Tibial artery (tissue), 4 donors: ENCODE measurements at regions not wholly inside any gene's neighbourhood (a gene's known extent, or its start where the extent isn't known, plus 50 kb on each side); places are given as distances from the start of the nearest gene placed in this dataset.

Source experiments
- DNase-seq, 2 donors: peaks; one replicate each; pipeline ENCODE4 v3.0.0-alpha.2; 2019
- H3K27ac ChIP-seq, 2 donors: fragments of 200-600 bp; sonication (generic) in 1 of 2; 1 replicate in 1 of 2; 2 replicates in 1 of 2; pipeline ENCODE4 v1.5.1; 2018 to 2019; ENCODE audit warnings: mild to moderate bottlenecking in 1 of 2
- H3K27me3 ChIP-seq, 2 donors: fragments of 200-600 bp; sonication (generic) in 1 of 2; one replicate each; pipeline versions ENCODE4 v1.5.1 to v1.6.0; 2016 to 2019
- H3K36me3 ChIP-seq, 3 donors: fragments of 200-600 bp; sonication (generic) in 2 of 3; one replicate each; pipeline ENCODE4 v1.5.1; 2016 to 2019; ENCODE audit warnings: mild to moderate bottlenecking in 2 of 3
- H3K4me1 ChIP-seq, 4 donors: fragments of 200-600 bp; sonication (generic) in 2 of 4; 1 replicate in 3 of 4; 2 replicates in 1 of 4; pipeline ENCODE4 v1.5.1; 2016 to 2019
- H3K4me3 ChIP-seq, 2 donors: fragments of 200-600 bp; sonication (generic) in 1 of 2; 1 replicate in 1 of 2; 2 replicates in 1 of 2; pipeline ENCODE4 v1.5.1; 2018 to 2019; ENCODE audit warnings: mild to moderate bottlenecking in 2 of 2
- H3K9me3 ChIP-seq, 3 donors: fragments of 200-600 bp; sonication (generic) in 1 of 3; one replicate each; pipeline ENCODE4 v1.5.1; 2016 to 2019
- intact Hi-C: fragments of 100-400 bp; cut with DNase I; formaldehyde crosslinking; loops from one replicate; pipeline ENCODE4 v1.15.0; 2023; ENCODE audit warnings: low total_unique reads
- TF ChIP-seq, protein P1 (sequence below), 2 experiments: fragments of 200-600 bp in 1 of 2; fragments of 450-650 bp in 1 of 2; IDR thresholded peaks; one replicate each; pipeline ENCODE4 v1.5.1; 2017 to 2019; ENCODE audit warnings: antibody characterized with exemption in 2 of 2, mild to moderate bottlenecking in 1 of 2, moderate library complexity in 1 of 2

DNA sequence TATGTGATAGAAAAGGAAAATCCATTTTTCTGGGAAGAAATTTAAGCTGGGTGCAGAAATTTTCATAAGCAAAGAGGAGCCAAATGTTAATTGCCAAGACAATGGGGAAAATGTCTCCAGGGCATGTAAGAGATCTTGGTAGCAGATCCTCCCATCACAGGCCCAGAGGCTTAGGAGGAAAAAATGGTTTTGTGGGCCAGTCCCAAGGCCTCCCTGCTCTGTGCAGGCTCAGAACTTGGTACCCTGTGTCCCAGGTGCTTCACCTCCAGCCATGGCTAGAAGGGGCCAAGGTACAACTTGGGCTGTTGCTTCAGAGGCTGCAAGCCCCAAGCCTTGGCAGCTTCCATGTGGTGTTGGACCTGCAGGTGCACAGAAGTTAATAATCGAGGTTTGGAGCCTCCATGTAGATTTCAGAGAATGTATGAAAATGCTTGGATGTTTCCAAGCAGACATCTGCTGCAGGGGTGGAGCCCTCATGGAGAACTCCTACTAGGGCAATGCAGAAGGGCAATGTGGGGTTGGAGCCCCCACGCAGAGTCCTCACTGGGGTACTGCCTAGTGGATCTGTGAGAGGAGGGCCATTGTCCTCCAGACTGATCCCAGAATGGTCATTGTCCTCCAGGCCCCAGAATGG is 77.7 kb upstream of the ATP2B1 start:
- H3K9me3 ChIP-seq = peaks cover 0 to 6% (median 0%) of the 10 kb centered on the region in 3 donors
- H3K4me1 ChIP-seq = no peaks in the 10 kb centered on the region
- no peak overlapping the region for H3K4me3 ChIP-seq
- H3K27me3 ChIP-seq = no peaks in the 10 kb centered on the region
- intact Hi-C loops = no loop called here
- TF ChIP-seq, protein P1, sequence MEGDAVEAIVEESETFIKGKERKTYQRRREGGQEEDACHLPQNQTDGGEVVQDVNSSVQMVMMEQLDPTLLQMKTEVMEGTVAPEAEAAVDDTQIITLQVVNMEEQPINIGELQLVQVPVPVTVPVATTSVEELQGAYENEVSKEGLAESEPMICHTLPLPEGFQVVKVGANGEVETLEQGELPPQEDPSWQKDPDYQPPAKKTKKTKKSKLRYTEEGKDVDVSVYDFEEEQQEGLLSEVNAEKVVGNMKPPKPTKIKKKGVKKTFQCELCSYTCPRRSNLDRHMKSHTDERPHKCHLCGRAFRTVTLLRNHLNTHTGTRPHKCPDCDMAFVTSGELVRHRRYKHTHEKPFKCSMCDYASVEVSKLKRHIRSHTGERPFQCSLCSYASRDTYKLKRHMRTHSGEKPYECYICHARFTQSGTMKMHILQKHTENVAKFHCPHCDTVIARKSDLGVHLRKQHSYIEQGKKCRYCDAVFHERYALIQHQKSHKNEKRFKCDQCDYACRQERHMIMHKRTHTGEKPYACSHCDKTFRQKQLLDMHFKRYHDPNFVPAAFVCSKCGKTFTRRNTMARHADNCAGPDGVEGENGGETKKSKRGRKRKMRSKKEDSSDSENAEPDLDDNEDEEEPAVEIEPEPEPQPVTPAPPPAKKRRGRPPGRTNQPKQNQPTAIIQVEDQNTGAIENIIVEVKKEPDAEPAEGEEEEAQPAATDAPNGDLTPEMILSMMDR (IDR thresholded peaks at IDR 0.05) = no peak
- no peaks in the 10 kb centered on the region for H3K36me3 ChIP-seq
- no peak overlapping the region for H3K27ac ChIP-seq
- DNase-seq = no peak

DNA sequence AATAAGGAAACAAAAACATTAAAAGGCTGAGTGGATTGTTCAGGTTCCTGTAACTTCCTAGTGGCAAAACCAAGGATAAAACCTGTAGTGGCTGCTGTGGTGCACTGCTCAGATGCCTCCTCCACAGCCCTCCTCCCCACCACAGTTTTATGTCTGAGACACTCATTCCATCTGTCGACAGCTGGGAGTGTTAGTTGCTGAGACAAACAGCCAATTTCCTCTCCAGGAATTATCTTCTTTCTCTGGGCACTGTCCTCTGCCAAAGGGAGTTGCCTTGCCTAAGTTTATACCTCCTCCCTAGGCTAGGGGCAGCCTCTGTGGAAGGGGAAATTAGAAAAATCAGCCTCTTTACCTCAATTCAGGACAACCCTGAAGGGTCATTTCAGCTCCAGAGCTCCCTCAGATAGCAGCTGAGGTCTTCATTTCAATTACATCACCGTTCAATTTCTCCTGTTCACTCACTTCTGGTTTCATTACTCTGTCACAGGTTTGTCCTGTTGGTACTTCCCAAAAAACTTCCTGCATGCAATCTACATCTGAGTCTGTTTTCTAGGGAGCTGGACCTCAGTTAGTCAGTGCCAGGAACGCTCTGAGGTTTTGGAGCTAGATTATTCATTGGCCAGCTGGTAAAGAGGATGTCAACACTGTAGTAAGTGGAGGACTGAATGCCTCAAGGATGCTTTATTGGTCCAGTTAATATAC is 74.9 kb upstream of the ATP2B1 start:
- TF ChIP-seq, protein P1 (IDR thresholded peaks at IDR 0.05) = no peak
- Histone ChIP-seq H3K4me3 (no peak overlapping the region), H3K27me3 (no peaks in the 10 kb centered on the region), H3K27ac (no peak overlapping the region), H3K9me3 (peaks cover 0 to 6% (median 0%) of the 10 kb centered on the region in 3 donors), H3K4me1 (no peaks in the 10 kb centered on the region), H3K36me3 (no peaks in the 10 kb centered on the region)
- DNase-seq = no peak
- intact Hi-C loops = no loop called here

DNA sequence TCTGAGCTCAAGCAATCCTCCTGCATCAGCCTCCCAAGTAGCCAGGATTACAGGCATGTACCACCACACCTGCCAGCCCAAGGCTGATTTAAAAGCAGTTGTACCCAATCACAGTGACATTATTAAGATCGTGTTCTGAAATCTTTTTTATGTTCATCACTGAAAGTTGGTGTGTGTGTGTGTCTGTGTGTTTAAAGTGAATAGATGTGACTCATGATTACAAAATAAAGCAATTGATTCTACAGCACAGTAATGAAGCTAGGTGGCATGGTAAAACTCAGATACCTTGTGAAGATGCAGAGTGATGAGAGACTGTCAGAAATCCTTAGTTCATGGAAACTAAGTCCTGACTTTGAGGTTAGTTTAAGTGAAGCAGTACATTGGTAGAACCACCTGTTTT is 74.2 kb upstream of the ATP2B1 start:
- H3K4me3 ChIP-seq = no peak overlapping the region
- intact Hi-C loops = no loop called here
- no peak for DNase-seq
- peaks cover 0 to 6% (median 0%) of the 10 kb centered on the region in 3 donors for H3K9me3 ChIP-seq
- H3K27me3 ChIP-seq = no peaks in the 10 kb centered on the region
- H3K36me3 ChIP-seq = no peaks in the 10 kb centered on the region
- TF ChIP-seq, protein P1 (IDR thresholded peaks at IDR 0.05) = no peak
- no peaks in the 10 kb centered on the region for H3K4me1 ChIP-seq
- H3K27ac ChIP-seq = no peak overlapping the region

DNA sequence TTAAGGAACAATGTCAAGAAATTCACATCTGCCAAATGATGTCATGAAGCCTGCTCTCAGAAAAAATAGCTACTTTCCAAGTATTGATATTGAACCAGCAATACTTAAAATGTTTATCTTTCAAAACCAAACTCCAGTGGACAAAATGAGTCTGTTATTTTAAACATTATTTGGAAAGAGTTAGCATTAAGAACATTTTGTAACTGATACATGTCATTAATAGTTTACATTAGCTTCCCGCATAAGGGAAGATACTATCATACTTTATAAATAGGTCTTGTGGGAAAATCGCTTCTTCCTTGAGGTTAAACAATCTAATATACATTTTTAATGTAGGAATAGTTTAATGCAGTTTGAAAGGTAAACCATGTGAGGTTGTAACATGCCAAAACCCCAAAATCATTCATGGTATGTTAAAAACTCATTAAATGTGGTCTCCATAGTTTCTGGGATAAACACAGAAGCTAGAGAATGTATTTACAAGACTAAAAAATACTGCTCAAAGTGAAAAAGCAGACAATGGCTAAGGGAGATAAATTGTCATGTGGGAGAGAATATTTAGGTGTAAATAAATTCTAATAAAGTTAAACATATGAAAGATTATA is 73.4 kb upstream of the ATP2B1 start:
- no peak overlapping the region for H3K4me3 ChIP-seq
- intact Hi-C loops = no loop called here
- no peak overlapping the region for H3K27ac ChIP-seq
- no peak for DNase-seq
- no peaks in the 10 kb centered on the region for H3K27me3 ChIP-seq
- no peaks in the 10 kb centered on the region for H3K4me1 ChIP-seq
- no peaks in the 10 kb centered on the region for H3K36me3 ChIP-seq
- H3K9me3 ChIP-seq = peaks cover 0 to 6% (median 0%) of the 10 kb centered on the region in 3 donors
- TF ChIP-seq, protein P1 (IDR thresholded peaks at IDR 0.05) = no peak

DNA sequence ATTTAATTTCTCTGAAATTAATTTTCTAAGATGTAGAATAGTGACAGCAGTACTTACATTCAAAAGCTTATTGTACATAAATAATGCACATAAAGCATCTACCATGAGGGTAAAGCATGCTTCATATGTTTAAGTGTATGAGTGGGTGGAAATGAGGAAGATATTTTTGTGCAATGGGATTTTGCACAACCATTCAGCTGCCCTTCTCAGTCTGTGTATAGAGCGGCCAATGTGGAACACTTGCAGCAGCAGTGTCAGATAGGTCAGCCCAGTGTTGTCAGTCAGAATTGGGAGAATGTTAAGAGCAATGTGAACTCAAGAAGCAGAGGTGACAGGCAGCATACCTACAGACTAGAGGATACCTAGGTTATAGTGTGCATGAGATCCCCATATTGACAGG is 72.5 kb upstream of the ATP2B1 start:
- no peaks in the 10 kb centered on the region for H3K36me3 ChIP-seq
- no peaks in the 10 kb centered on the region for H3K27me3 ChIP-seq
- no peaks in the 10 kb centered on the region for H3K4me1 ChIP-seq
- H3K27ac ChIP-seq = no peak overlapping the region
- no peak overlapping the region for H3K4me3 ChIP-seq
- H3K9me3 ChIP-seq = peaks cover 0 to 1% (median 0%) of the 10 kb centered on the region in 3 donors
- intact Hi-C loops = no loop called here
- TF ChIP-seq, protein P1 (IDR thresholded peaks at IDR 0.05) = no peak
- DNase-seq = no peak
